Testis (tissue), 2 donors: ENCODE measurements at regions not wholly inside any gene's neighbourhood (a gene's known extent, or its start where the extent isn't known, plus 50 kb on each side); places are given as distances from the start of the nearest gene placed in this dataset.

Source experiments
- DNase-seq: peaks from one replicate; pipeline ENCODE4 v3.0.0-alpha.2; 2019
- H3K27ac ChIP-seq, 2 donors: fragments of 200-600 bp; sonication (generic); one replicate each; pipeline ENCODE4 v1.5.1; 2019
- H3K27me3 ChIP-seq: fragments of 200-600 bp; sonication (generic); one replicate; pipeline ENCODE4 v1.5.1; 2019
- H3K36me3 ChIP-seq: fragments of 200-600 bp; sonication (generic); one replicate; pipeline ENCODE4 v1.5.1; 2017; ENCODE audit warnings: low read depth; ENCODE audit errors: missing control alignments
- H3K4me1 ChIP-seq: fragments of 200-600 bp; sonication (generic); one replicate; pipeline ENCODE4 v1.5.1; 2019
- H3K4me3 ChIP-seq, 2 donors: fragments of 200-600 bp; sonication (generic); one replicate each; pipeline ENCODE4 v1.5.1; 2017 to 2019
- H3K9me3 ChIP-seq: fragments of 200-600 bp; sonication (generic); one replicate; pipeline ENCODE4 v1.5.1; 2017
- CTCF ChIP-seq, 3 experiments: fragments of 450-650 bp in 2 of 3; fragments of 200-600 bp in 1 of 3; sonication (generic) in 1 of 3; IDR thresholded peaks; one replicate each; pipeline ENCODE4 v1.5.1; 2016 to 2019; ENCODE audit warnings: antibody characterized with exemption in 3 of 3, mild to moderate bottlenecking in 2 of 3, moderate library complexity in 1 of 3
- POLR2A ChIP-seq: fragments of 450-650 bp; IDR thresholded peaks from one replicate; pipeline ENCODE4 v1.6.1; 2017; ENCODE audit warnings: antibody characterized with exemption, mild to moderate bottlenecking, moderate library complexity
- WGBS, 2 donors: methylation state at CpG; one replicate each; pipeline ENCODE4 v1.1.5; 2018; 5-methylcytosine and 5-hydroxymethylcytosine counted together
- intact Hi-C: fragments of 100-400 bp; cut with DNase I; formaldehyde crosslinking; loops from one replicate; pipeline ENCODE4 v1.15.1; 2023; ENCODE audit warnings: low total_unique reads

- intact Hi-C loops = no loop called here
- DNase-seq = no peak
- no peak for TF ChIP-seq CTCF (IDR thresholded peaks at IDR 0.05)
- TF ChIP-seq POLR2A = no peak
- WGBS, 2 donors = 94 to 97% methylated on average over 10 to 14 of the region's 14 CpGs
- no peaks in the 10 kb centered on the region for H3K4me1 ChIP-seq
- no peaks in the 10 kb centered on the region for H3K9me3 ChIP-seq
- H3K4me3 ChIP-seq = no peak overlapping the region
- no peaks in the 10 kb centered on the region for H3K36me3 ChIP-seq
- H3K27me3 ChIP-seq = no peaks in the 10 kb centered on the region
- no peak overlapping the region for H3K27ac ChIP-seq
These were observed 238.4 kb downstream of the BRD1 start for GRCh38 chr22:49589301-49589700.

GRCh38 chr22:49588739-49589138 lies 238.9 kb downstream of the BRD1 start:
- intact Hi-C loops = no loop called here
- H3K4me3 ChIP-seq = no peak overlapping the region
- no peaks in the 10 kb centered on the region for H3K4me1 ChIP-seq
- H3K27me3 ChIP-seq = no peaks in the 10 kb centered on the region
- H3K27ac ChIP-seq = no peak overlapping the region
- DNase-seq = no peak
- TF ChIP-seq POLR2A (no peak), CTCF (IDR thresholded peaks at IDR 0.05) (no peak)
- H3K36me3 ChIP-seq = no peaks in the 10 kb centered on the region
- no peaks in the 10 kb centered on the region for H3K9me3 ChIP-seq
- WGBS, 2 donors = 83 to 85% methylated on average over 10 to 12 of the region's 12 CpGs

GRCh38 chr22:49587987-49588386 lies 239.7 kb downstream of the BRD1 start:
- no peak for TF ChIP-seq POLR2A
- TF ChIP-seq CTCF (IDR thresholded peaks at IDR 0.05) = no peak
- H3K4me1 ChIP-seq = no peaks in the 10 kb centered on the region
- intact Hi-C loops = no loop called here
- no peak overlapping the region for H3K4me3 ChIP-seq
- H3K27ac ChIP-seq = no peak overlapping the region
- H3K9me3 ChIP-seq = no peaks in the 10 kb centered on the region
- DNase-seq = no peak
- H3K27me3 ChIP-seq = no peaks in the 10 kb centered on the region
- WGBS, 2 donors = 64 to 65% methylated on average over 13 of the region's 13 CpGs
- no peaks in the 10 kb centered on the region for H3K36me3 ChIP-seq

GRCh38 chr22:49587421-49587820 lies 240.3 kb downstream of the BRD1 start:
- Histone ChIP-seq H3K27ac (no peak overlapping the region), H3K4me3 (no peak overlapping the region), H3K27me3 (no peaks in the 10 kb centered on the region), H3K36me3 (no peaks in the 10 kb centered on the region), H3K9me3 (no peaks in the 10 kb centered on the region), H3K4me1 (no peaks in the 10 kb centered on the region)
- 88% methylated on average over 8 to 13 of the region's 13 CpGs for WGBS, 2 donors
- no peak for TF ChIP-seq CTCF (IDR thresholded peaks at IDR 0.05)
- TF ChIP-seq POLR2A = no peak
- intact Hi-C loops = no loop called here
- no peak for DNase-seq

GRCh38 chr22:49586873-49587272 lies 240.8 kb downstream of the BRD1 start:
- intact Hi-C loops = no loop called here
- Histone ChIP-seq H3K9me3 (no peaks in the 10 kb centered on the region), H3K27me3 (no peaks in the 10 kb centered on the region), H3K27ac (no peak overlapping the region), H3K4me3 (no peak overlapping the region), H3K36me3 (no peaks in the 10 kb centered on the region), H3K4me1 (no peaks in the 10 kb centered on the region)
- no peak for TF ChIP-seq CTCF (IDR thresholded peaks at IDR 0.05)
- no peak for TF ChIP-seq POLR2A
- DNase-seq = no peak
- WGBS, 2 donors = 86 to 96% methylated on average over 4 to 12 of the region's 12 CpGs
